ENCODE measurements at regions not wholly inside any gene's neighbourhood (a gene's known extent, or its start where the extent isn't known, plus 50 kb on each side); places are given as distances from the start of the nearest gene placed in this dataset.

DNA sequence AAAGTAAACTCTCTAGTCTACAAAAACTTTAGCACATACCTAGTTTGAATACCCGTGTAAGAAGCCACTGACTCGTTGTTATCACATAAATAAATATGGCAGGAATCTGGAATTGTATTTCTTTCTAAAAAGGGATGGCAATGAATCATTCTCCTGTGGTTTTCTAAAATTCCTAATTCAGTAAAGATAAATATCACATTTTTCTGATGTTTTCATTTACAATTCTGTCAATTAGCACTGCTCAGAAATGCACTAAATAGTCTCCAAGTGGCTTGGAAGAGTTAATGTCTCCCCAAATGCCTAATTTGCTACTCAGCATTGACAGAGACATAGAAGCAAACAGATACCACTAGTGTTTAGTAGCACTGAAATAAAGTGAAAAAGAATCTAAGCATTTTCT, 547.7 kb upstream of the SLITRK1 start:
- Histone ChIP-seq H3K27ac (no peak overlapping the region), H3K4me3 (no peak overlapping the region), H3K4me1 (no peaks in the 10 kb centered on the region), H3K9ac (ENCODE audit: low read depth in 2 of 2, low read length in 2 of 2) (no peak overlapping the region), H3K36me3 (no peaks in the 10 kb centered on the region), H3K27me3 (no peaks in the 10 kb centered on the region), H3K9me3 (no peaks in the 10 kb centered on the region)
- TF ChIP-seq, protein P1, sequence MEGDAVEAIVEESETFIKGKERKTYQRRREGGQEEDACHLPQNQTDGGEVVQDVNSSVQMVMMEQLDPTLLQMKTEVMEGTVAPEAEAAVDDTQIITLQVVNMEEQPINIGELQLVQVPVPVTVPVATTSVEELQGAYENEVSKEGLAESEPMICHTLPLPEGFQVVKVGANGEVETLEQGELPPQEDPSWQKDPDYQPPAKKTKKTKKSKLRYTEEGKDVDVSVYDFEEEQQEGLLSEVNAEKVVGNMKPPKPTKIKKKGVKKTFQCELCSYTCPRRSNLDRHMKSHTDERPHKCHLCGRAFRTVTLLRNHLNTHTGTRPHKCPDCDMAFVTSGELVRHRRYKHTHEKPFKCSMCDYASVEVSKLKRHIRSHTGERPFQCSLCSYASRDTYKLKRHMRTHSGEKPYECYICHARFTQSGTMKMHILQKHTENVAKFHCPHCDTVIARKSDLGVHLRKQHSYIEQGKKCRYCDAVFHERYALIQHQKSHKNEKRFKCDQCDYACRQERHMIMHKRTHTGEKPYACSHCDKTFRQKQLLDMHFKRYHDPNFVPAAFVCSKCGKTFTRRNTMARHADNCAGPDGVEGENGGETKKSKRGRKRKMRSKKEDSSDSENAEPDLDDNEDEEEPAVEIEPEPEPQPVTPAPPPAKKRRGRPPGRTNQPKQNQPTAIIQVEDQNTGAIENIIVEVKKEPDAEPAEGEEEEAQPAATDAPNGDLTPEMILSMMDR (IDR thresholded peaks at IDR 0.05), result no peak
- no peak for DNase-seq
- intact Hi-C loops (cut with DNase I), result no loop called here

DNA sequence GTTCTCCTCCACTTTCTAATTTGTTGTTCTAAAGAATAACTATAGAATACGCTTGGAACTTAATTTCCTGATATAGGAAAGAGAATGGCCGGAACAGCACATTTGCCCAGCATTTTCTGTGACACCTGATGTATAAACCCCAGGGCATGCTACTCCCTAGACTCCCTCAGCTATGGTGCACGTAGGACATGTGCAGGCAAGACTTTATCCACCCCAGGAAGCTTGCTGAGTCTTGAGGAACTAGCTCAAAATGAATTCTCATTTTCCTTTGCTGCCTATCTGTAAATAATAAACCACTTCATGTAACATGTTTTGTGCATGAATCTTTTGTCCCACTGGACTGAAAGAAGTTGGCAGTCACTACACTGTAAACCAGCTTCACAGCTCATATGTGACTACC, 535.8 kb upstream of the SLITRK1 start:
- Histone ChIP-seq H3K9ac (ENCODE audit: low read depth in 2 of 2, low read length in 2 of 2) (no peak overlapping the region), H3K9me3 (no peaks in the 10 kb centered on the region), H3K4me3 (no peak overlapping the region), H3K27ac (no peak overlapping the region), H3K27me3 (no peaks in the 10 kb centered on the region), H3K4me1 (no peaks in the 10 kb centered on the region), H3K36me3 (no peaks in the 10 kb centered on the region)
- no peak for DNase-seq
- intact Hi-C loops (cut with DNase I), result no loop called here
- TF ChIP-seq, protein P1 (IDR thresholded peaks at IDR 0.05), result no peak

DNA sequence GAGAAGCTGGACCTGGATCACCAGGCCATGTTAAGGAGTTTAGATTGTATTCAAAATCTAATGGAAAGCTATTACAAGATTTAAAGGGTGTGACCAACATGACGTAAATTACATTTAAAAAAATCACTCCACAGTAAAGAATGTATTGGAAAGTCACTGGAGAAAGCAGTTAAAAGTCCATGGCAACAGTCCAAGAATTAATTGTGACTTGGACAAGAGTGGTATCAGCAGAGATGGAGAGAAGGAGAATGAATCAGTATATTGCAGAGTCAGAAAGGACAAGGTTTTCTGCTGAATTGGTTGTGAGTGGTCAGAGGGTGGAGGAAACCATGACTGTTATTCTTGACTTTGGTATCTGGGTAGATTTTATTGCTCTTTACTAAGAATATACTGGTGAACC, 535.1 kb upstream of the SLITRK1 start:
- Histone ChIP-seq H3K4me1 (no peaks in the 10 kb centered on the region), H3K36me3 (no peaks in the 10 kb centered on the region), H3K27me3 (no peaks in the 10 kb centered on the region), H3K4me3 (no peak overlapping the region), H3K27ac (no peak overlapping the region), H3K9ac (ENCODE audit: low read depth in 2 of 2, low read length in 2 of 2) (no peak overlapping the region), H3K9me3 (no peaks in the 10 kb centered on the region)
- TF ChIP-seq, protein P1 (IDR thresholded peaks at IDR 0.05), result no peak
- no peak for DNase-seq
- intact Hi-C loops (cut with DNase I), result no loop called here

DNA sequence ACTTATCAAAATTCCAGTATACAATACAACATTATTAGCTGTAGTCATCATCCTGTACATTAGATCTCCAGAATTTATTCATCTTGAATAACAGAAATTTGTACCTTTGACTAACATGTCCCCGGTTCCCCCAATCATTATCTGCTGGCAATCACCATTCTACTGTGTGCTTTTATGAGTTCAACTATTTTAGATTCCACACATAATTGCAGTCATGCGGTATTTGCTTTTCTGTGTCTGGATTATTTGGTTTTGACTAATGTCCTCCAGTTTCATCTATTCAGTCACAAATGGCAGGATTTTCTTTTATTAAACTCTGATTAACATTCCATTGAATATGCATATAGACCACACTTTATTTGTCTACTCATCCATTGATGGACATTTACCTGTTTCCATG, 530.7 kb upstream of the SLITRK1 start:
- no peaks in the 10 kb centered on the region for H3K9me3 ChIP-seq
- no peaks in the 10 kb centered on the region for H3K4me1 ChIP-seq
- intact Hi-C loops (cut with DNase I), result no loop called here
- no peaks in the 10 kb centered on the region for H3K36me3 ChIP-seq
- H3K4me3 ChIP-seq, result no peak overlapping the region
- no peaks in the 10 kb centered on the region for H3K27me3 ChIP-seq
- DNase-seq, result no peak
- TF ChIP-seq, protein P1 (IDR thresholded peaks at IDR 0.05), result no peak
- H3K27ac ChIP-seq, result no peak overlapping the region
- H3K9ac ChIP-seq (ENCODE audit: low read depth in 2 of 2, low read length in 2 of 2), result no peak overlapping the region

DNA sequence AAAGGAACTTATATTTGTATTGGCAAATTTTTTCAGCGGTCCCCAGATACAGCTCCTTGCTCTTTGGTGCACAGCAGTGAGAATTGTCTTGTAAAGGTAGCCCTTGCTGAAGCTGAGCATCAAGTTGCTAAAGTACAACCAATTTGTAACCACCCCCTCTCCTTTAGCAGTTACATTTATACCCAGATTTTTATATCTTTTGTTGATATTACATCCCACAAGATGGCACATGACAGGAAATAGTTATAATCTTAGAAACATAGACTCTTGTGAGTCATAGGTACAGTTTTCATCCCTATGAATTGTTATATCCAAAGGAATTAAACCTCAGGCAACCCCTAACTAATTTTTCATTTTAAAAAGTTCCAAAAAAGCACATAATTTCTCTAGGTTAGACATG, 523.0 kb upstream of the SLITRK1 start:
- H3K4me1 ChIP-seq, result no peaks in the 10 kb centered on the region
- no peak for DNase-seq
- H3K36me3 ChIP-seq, result no peaks in the 10 kb centered on the region
- intact Hi-C loops (cut with DNase I), result no loop called here
- no peak overlapping the region for H3K27ac ChIP-seq
- no peak overlapping the region for H3K9ac ChIP-seq (ENCODE audit: low read depth in 2 of 2, low read length in 2 of 2)
- TF ChIP-seq, protein P1 (IDR thresholded peaks at IDR 0.05), result no peak
- no peaks in the 10 kb centered on the region for H3K27me3 ChIP-seq
- H3K4me3 ChIP-seq, result no peak overlapping the region
- no peaks in the 10 kb centered on the region for H3K9me3 ChIP-seq

DNA sequence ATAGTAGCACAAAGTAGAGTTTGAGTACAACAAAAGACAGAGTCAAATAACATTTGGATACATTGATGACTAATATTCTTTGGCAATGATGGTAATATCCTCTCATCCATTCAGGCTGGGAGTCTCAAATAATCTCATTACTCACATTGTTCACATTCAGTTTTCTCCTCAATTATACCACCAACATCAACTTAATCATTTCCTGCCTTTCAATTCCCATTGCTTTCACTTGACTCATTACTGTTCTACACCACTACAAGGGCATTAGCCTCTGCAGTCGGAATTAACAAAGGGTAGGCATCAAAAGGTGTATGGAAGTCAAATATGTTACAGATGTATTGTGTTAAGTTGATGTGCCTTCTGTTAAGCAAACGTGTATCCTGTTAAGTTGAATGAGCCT, 518.4 kb upstream of the SLITRK1 start:
- Histone ChIP-seq H3K9me3 (no peaks in the 10 kb centered on the region), H3K27ac (no peak overlapping the region), H3K4me1 (no peaks in the 10 kb centered on the region), H3K9ac (ENCODE audit: low read depth in 2 of 2, low read length in 2 of 2) (no peak overlapping the region), H3K36me3 (no peaks in the 10 kb centered on the region), H3K4me3 (no peak overlapping the region), H3K27me3 (no peaks in the 10 kb centered on the region)
- intact Hi-C loops (cut with DNase I), result no loop called here
- TF ChIP-seq, protein P1 (IDR thresholded peaks at IDR 0.05), result no peak
- DNase-seq, result no peak
